HepG2 (cell line): ENCODE measurements at regions not wholly inside any gene's neighbourhood (a gene's known extent, or its start where the extent isn't known, plus 50 kb on each side); places are given as distances from the start of the nearest gene placed in this dataset.

Experiments
- BCL6 ChIP-seq: IDR thresholded peaks from 2 replicates; pipeline ENCODE4 v1.6.1; 2016; ENCODE audit warnings: missing genetic modification reagents, missing compliant biosample characterization
- CBX2 ChIP-seq, 2 experiments: fragments of 200-600 bp in 1 of 2; sonication (generic); formaldehyde crosslinking in 1 of 2; IDR thresholded peaks; 2 replicates each; pipeline versions ENCODE4 v1.7.0 to v1.8.1; 2018 to 2022; ENCODE audit warnings: low read depth in 2 of 2, low read length in 1 of 2, mild to moderate bottlenecking in 1 of 2, missing genetic modification reagents in 1 of 2
- CREB3 ChIP-seq: sonication (generic); formaldehyde crosslinking; IDR thresholded peaks from 2 replicates; pipeline ENCODE4 v1.5.0; 2020; ENCODE audit warnings: missing genetic modification reagents
- GATA4 ChIP-seq: sonication (generic); IDR thresholded peaks from 2 replicates; pipeline ENCODE4 v1.6.1; 2016; ENCODE audit warnings: antibody characterized with exemption, low read depth, borderline replicate concordance
- GTF2F1 ChIP-seq: fragments of 150-350 bp; IDR thresholded peaks from 2 replicates; pipeline ENCODE4 v1.6.1; 2014; ENCODE audit warnings: low read length
- KDM2A ChIP-seq: sonication (generic); formaldehyde crosslinking; IDR thresholded peaks from 2 replicates; pipeline ENCODE4 v1.4.0; 2020; ENCODE audit warnings: low read depth, missing genetic modification reagents, borderline replicate concordance
- KLF13 ChIP-seq: sonication (generic); formaldehyde crosslinking; IDR thresholded peaks from 2 replicates; pipeline ENCODE4 v1.4.0; 2020; ENCODE audit warnings: mild to moderate bottlenecking, missing genetic modification reagents
- MAFK ChIP-seq, 2 experiments: IDR thresholded peaks in 1 of 2; conservative IDR thresholded peaks in 1 of 2; 2 replicates each; pipeline ENCODE4 v1.6.1; 2011; ENCODE audit warnings: improper control_type of control experiment in 2 of 2, low read length in 2 of 2
- MAZ ChIP-seq, 2 experiments: sonication (generic) in 1 of 2; formaldehyde crosslinking in 1 of 2; IDR thresholded peaks; 2 replicates each; pipeline versions ENCODE4 v1.5.0 to v1.6.1; 2012 to 2020; ENCODE audit warnings: low read depth in 2 of 2, mild to moderate bottlenecking in 2 of 2, borderline replicate concordance in 1 of 2, improper control_type of control experiment in 1 of 2, low read length in 1 of 2, missing genetic modification reagents in 1 of 2, moderate library complexity in 1 of 2
- NCOA2 ChIP-seq: sonication (generic); formaldehyde crosslinking; IDR thresholded peaks from 2 replicates; pipeline ENCODE4 v1.8.0; 2022; ENCODE audit warnings: inconsistent platforms
- NFE2L2 ChIP-seq: fragments of 150-350 bp; IDR thresholded peaks from 2 replicates; pipeline ENCODE4 v1.6.1; 2014; ENCODE audit warnings: low read length
- TFE3 ChIP-seq: IDR thresholded peaks from 2 replicates; pipeline ENCODE4 v1.6.1; 2016
- ZC3H13 ChIP-seq: sonication (generic); formaldehyde crosslinking; IDR thresholded peaks from 2 replicates; pipeline ENCODE4 v1.8.1; 2023; ENCODE audit warnings: mild to moderate bottlenecking, missing genetic modification reagents, moderate library complexity
- ZNF251 ChIP-seq: sonication (generic); formaldehyde crosslinking; IDR thresholded peaks from 2 replicates; pipeline ENCODE4 v1.9.0; 2021; ENCODE audit warnings: mild to moderate bottlenecking, missing genetic modification reagents
- ZNF326 ChIP-seq: sonication (generic); formaldehyde crosslinking; IDR thresholded peaks from 2 replicates; pipeline ENCODE4 v1.4.0; 2020; ENCODE audit warnings: missing genetic modification reagents, borderline replicate concordance
- ZNF614 ChIP-seq: IDR thresholded peaks from 2 replicates; pipeline ENCODE4 v1.6.1; 2018; ENCODE audit warnings: missing biosample characterization, missing genetic modification reagents, inconsistent platforms, borderline replicate concordance
- ZNF792 ChIP-seq: IDR thresholded peaks from 2 replicates; pipeline ENCODE4 v1.6.1; 2016
- TF ChIP-seq, protein P1 (sequence below), 2 experiments: fragments of 450-650 bp in 1 of 2; sonication (generic) in 1 of 2; formaldehyde crosslinking; IDR thresholded peaks; 2 replicates each; pipeline versions ENCODE4 v1.5.0 to v1.8.0; 2020 to 2022; ENCODE audit warnings: mild to moderate bottlenecking in 1 of 2, missing genetic modification reagents in 1 of 2
- TF ChIP-seq, protein P2 (sequence below): sonication (generic); formaldehyde crosslinking; IDR thresholded peaks from 2 replicates; pipeline ENCODE4 v1.4.0; 2020; ENCODE audit warnings: missing genetic modification reagents, borderline replicate concordance
- TF ChIP-seq, protein P3 (sequence below): IDR thresholded peaks from 2 replicates; pipeline ENCODE4 v1.6.1; 2016; ENCODE audit warnings: missing compliant biosample characterization, missing genetic modification reagents, borderline replicate concordance

DNA sequence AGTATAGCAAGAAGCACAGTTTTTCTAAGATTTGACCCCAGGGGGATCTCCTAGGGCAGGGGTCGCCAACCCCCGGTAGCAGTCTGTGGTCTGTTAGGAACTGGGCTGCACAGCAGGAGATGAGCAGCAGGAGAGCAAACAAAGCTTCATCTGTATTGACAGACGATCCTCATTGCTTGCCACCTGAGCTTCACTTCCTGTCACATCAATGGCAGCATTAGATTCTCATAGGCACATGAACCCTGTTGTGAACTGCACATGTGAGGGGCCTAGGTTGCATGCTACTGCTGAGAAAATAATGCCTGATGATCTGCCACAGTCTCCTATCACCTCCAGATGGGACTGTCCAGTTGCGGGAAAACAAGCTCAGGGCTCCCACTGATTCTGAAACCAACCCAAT lies 136.2 kb downstream of the RGPD3 start (continued):
- TF ChIP-seq ZNF251 (CRISPR knock-in tag) (peak; percentile 63; the same call in 1 of the 2 replicates), GTF2F1 (no peak), CREB3 (CRISPR knock-in tag) (0 out of 2 replicates have a peak, but pooled peaks have one; percentile 47), KDM2A (CRISPR knock-in tag) (no peak), NCOA2 (CRISPR knock-in tag) (peak; percentile 48), ZNF792 (CRISPR knock-in tag) (peak; percentile 77; the same call in 1 of the 2 replicates), ZNF326 (CRISPR knock-in tag) (no peak), ZNF614 (CRISPR knock-in tag) (peak; percentile 80; the same call in 1 of the 2 replicates), TFE3 (peak; percentile 81), BCL6 (CRISPR knock-in tag) (0 out of 2 replicates have a peak, but pooled peaks have one; percentile 46), ZC3H13 (CRISPR knock-in tag) (peak; percentile 47; the same call in 1 of the 2 replicates), MAFK (conservative IDR thresholded peaks at IDR 0.05 in 1 of 2, IDR thresholded peaks at IDR 0.05 in 1 of 2; ENCODE audit: low read length in 2 of 2) (no peak), GATA4 (no peak), KLF13 (CRISPR knock-in tag) (no peak), MAZ (IDR thresholded peaks at IDR 0.05; ENCODE audit: borderline replicate concordance, low read depth, low read length) (no peak), MAZ (CRISPR knock-in tag; IDR thresholded peaks at IDR 0.05; ENCODE audit: low read depth) (peak; percentile 36; the same call in 1 of the 2 replicates), CBX2 (IDR thresholded peaks at IDR 0.05; ENCODE audit: low read depth, low read length) (no peak), CBX2 (CRISPR knock-in tag; IDR thresholded peaks at IDR 0.05; ENCODE audit: low read depth) (no peak; the same call in none of the 2 replicates), NFE2L2 (no peak)
- TF ChIP-seq, protein P1, sequence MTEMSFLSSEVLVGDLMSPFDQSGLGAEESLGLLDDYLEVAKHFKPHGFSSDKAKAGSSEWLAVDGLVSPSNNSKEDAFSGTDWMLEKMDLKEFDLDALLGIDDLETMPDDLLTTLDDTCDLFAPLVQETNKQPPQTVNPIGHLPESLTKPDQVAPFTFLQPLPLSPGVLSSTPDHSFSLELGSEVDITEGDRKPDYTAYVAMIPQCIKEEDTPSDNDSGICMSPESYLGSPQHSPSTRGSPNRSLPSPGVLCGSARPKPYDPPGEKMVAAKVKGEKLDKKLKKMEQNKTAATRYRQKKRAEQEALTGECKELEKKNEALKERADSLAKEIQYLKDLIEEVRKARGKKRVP (CRISPR knock-in tag; IDR thresholded peaks at IDR 0.05) = peak in 1 of 2 experiments; percentile 34; a peak in 1 of 4 replicates
- TF ChIP-seq, protein P2, sequence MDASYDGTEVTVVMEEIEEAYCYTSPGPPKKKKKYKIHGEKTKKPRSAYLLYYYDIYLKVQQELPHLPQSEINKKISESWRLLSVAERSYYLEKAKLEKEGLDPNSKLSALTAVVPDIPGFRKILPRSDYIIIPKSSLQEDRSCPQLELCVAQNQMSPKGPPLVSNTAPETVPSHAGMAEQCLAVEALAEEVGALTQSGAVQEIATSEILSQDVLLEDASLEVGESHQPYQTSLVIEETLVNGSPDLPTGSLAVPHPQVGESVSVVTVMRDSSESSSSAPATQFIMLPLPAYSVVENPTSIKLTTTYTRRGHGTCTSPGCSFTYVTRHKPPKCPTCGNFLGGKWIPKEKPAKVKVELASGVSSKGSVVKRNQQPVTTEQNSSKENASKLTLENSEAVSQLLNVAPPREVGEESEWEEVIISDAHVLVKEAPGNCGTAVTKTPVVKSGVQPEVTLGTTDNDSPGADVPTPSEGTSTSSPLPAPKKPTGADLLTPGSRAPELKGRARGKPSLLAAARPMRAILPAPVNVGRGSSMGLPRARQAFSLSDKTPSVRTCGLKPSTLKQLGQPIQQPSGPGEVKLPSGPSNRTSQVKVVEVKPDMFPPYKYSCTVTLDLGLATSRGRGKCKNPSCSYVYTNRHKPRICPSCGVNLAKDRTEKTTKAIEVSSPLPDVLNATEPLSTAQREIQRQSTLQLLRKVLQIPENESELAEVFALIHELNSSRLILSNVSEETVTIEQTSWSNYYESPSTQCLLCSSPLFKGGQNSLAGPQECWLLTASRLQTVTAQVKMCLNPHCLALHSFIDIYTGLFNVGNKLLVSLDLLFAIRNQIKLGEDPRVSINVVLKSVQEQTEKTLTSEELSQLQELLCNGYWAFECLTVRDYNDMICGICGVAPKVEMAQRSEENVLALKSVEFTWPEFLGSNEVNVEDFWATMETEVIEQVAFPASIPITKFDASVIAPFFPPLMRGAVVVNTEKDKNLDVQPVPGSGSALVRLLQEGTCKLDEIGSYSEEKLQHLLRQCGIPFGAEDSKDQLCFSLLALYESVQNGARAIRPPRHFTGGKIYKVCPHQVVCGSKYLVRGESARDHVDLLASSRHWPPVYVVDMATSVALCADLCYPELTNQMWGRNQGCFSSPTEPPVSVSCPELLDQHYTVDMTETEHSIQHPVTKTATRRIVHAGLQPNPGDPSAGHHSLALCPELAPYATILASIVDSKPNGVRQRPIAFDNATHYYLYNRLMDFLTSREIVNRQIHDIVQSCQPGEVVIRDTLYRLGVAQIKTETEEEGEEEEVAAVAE (CRISPR knock-in tag) = no peak
- TF ChIP-seq, protein P3, sequence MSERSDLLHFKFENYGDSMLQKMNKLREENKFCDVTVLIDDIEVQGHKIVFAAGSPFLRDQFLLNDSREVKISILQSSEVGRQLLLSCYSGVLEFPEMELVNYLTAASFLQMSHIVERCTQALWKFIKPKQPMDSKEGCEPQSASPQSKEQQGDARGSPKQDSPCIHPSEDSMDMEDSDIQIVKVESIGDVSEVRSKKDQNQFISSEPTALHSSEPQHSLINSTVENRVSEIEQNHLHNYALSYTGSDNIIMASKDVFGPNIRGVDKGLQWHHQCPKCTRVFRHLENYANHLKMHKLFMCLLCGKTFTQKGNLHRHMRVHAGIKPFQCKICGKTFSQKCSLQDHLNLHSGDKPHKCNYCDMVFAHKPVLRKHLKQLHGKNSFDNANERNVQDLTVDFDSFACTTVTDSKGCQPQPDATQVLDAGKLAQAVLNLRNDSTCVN = 0 out of 2 replicates have a peak, but pooled peaks have one; percentile 48
